ENCODE measurements at regions not wholly inside any gene's neighbourhood (a gene's known extent, or its start where the extent isn't known, plus 50 kb on each side); places are given as distances from the start of the nearest gene placed in this dataset.
A peak's percentile ranks its signal among the peaks of the same experiment; 100 is the strongest.

DNA sequence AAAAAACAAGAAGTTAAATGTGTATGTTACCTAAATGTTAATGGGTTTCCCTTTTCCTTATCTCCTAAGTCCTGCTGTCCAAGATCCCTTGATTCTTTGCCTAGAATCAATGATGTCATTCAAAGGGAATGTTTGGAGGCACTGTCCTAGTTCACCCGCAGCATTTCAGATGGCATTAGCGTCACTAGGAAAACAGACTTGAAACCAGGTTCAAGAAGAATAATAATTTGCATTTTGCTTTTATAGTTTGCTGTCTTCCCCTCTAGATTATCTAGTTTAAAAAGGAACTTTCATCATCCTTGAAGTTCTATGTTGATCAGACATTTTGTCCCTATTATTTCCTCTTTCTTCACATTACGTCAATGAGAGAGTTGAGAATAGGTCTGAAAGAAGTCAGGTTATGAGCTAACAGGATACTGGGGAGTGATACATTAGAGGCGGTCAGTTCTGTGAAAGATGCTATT lies 234.1 kb upstream of the PGRMC2 start:
- H3K9ac ChIP-seq (ENCODE audit: low read length) = peak overlapping the region; percentile 1
- no peaks in the 10 kb centered on the region for H3K9me3 ChIP-seq (ENCODE audit: control insufficient read depth, low read length)
- DNase-seq (ENCODE audit: low read depth) = no peak
- H3K36me3 ChIP-seq (ENCODE audit: control insufficient read depth, insufficient read depth, low read length, severe bottlenecking) = no peaks in the 10 kb centered on the region
- H3K4me3 ChIP-seq (ENCODE audit: low read length) = no peak overlapping the region
- H3K27me3 ChIP-seq (replicated peaks; ENCODE audit: control insufficient read depth, insufficient read depth, low read length) = no peaks in the 10 kb centered on the region
- H3K4me1 ChIP-seq (ENCODE audit: control insufficient read depth, insufficient read depth, low read length) = peaks cover 70% of the 10 kb centered on the region

DNA sequence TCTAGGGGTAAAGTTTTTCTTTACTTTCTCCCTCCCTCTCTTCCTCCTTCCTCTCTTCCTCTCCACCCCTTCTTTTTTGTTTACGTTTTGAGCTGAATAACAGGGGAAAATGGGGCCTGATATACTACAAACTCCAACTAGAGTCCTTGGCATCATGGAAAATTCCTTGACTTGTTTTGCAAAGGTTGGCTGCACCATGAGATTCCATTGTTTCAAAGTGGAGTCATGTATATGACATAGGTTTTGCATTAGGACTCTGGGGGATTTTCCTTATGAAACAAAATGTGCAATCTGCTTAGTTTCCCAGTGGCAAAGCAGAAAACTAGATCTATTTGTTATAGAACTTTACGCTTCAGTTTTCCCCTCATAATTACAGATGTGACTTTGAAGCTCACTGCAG lies 233.5 kb upstream of the PGRMC2 start:
- peak; percentile 66 for DNase-seq (ENCODE audit: low read depth)
- Histone ChIP-seq H3K27me3 (replicated peaks; ENCODE audit: control insufficient read depth, insufficient read depth, low read length) (no peaks in the 10 kb centered on the region), H3K36me3 (ENCODE audit: control insufficient read depth, insufficient read depth, low read length, severe bottlenecking) (no peaks in the 10 kb centered on the region), H3K9ac (ENCODE audit: low read length) (no peak overlapping the region), H3K9me3 (ENCODE audit: control insufficient read depth, low read length) (no peaks in the 10 kb centered on the region), H3K4me3 (ENCODE audit: low read length) (no peak overlapping the region), H3K4me1 (ENCODE audit: control insufficient read depth, insufficient read depth, low read length) (peaks cover 70% of the 10 kb centered on the region)

DNA sequence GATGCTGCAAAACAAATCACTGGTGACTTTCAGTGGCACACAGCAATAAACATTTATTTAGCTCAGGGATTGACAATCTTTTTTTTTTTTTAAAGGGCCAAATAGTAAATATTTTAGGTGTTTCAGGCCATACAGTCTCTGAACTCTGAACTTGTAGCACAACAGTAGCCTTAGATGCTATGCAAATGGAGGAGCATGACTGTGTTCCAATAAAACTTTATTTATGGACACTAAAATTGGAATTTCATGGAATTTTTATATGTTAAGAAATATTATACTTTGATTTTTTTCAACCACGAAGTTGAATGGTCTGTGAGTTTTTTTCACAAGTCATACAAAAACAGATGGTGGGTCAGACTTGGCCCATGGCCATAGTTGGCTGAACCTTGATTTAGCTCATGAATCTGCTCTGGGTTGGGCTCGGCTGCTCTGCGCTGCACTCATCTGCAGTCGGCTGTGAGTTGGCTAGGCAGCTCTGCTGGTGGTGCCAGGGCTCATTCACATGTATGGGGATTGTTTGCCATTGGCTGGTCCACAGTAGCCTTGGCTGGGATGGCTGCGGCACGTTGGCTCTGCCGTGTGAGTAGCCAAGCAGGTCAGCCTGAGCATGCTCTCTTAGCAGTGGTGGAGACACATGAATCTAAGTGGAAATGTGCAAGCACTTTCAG lies 231.7 kb upstream of the PGRMC2 start:
- Histone ChIP-seq H3K9ac (ENCODE audit: low read length) (peak overlapping the region; percentile 65), H3K9me3 (ENCODE audit: control insufficient read depth, low read length) (no peaks in the 10 kb centered on the region), H3K4me1 (ENCODE audit: control insufficient read depth, insufficient read depth, low read length) (peaks cover 57% of the 10 kb centered on the region), H3K4me3 (ENCODE audit: low read length) (no peak overlapping the region), H3K36me3 (ENCODE audit: control insufficient read depth, insufficient read depth, low read length, severe bottlenecking) (no peaks in the 10 kb centered on the region), H3K27me3 (replicated peaks; ENCODE audit: control insufficient read depth, insufficient read depth, low read length) (no peaks in the 10 kb centered on the region)
- DNase-seq (ENCODE audit: low read depth) = no peak

DNA sequence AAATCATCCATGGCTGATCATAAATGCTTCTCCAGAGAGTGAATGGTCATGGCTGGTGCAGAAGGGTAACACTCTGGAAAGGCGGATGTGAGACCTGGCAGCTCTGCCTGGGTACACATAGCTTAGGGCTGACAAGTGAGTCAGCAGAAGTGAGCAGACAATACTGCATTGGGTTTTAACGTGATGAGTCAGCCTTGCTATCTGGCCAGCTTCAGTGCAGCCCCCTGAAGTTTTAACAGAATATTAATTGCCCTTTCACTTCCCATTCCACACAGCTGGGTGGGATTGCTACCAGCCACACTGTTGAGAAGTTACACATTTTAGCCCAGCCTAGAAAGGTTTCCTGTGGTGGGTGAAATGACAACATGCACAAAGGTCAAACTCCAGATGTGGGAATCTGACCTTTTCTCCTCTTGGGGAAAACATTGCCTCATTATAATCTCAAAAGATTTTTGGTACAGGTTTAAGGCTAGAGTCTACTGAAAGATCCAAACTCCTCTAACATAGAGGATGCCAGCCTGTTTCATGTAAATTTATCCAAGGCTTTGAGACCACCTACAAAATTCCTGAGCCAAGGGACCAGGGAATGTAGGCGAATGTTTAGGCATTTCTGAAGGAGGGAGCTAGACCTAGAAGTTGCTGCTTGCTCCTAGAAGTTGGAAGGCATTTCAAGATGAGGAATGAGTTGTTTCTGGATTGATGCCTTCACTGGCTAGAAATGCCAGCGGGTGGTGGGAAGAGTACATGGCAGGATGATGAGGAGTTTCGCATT lies 230.3 kb upstream of the PGRMC2 start:
- no peaks in the 10 kb centered on the region for H3K9me3 ChIP-seq (ENCODE audit: control insufficient read depth, low read length)
- DNase-seq (ENCODE audit: low read depth) = peak; percentile 91
- H3K4me1 ChIP-seq (ENCODE audit: control insufficient read depth, insufficient read depth, low read length) = peaks cover 65% of the 10 kb centered on the region
- peak overlapping the region; percentile 65 for H3K9ac ChIP-seq (ENCODE audit: low read length)
- H3K36me3 ChIP-seq (ENCODE audit: control insufficient read depth, insufficient read depth, low read length, severe bottlenecking) = no peaks in the 10 kb centered on the region
- H3K27me3 ChIP-seq (replicated peaks; ENCODE audit: control insufficient read depth, insufficient read depth, low read length) = no peaks in the 10 kb centered on the region
- H3K4me3 ChIP-seq (ENCODE audit: low read length) = peak overlapping the region; percentile 8

- peak; percentile 85 for DNase-seq (ENCODE audit: low read depth)
- Histone ChIP-seq H3K27me3 (replicated peaks; ENCODE audit: control insufficient read depth, insufficient read depth, low read length) (no peaks in the 10 kb centered on the region), H3K9ac (ENCODE audit: low read length) (peak overlapping the region; percentile 65), H3K9me3 (ENCODE audit: control insufficient read depth, low read length) (no peaks in the 10 kb centered on the region), H3K4me1 (ENCODE audit: control insufficient read depth, insufficient read depth, low read length) (peaks cover 68% of the 10 kb centered on the region), H3K36me3 (ENCODE audit: control insufficient read depth, insufficient read depth, low read length, severe bottlenecking) (no peaks in the 10 kb centered on the region), H3K4me3 (ENCODE audit: low read length) (peak overlapping the region; percentile 8)
Measured at GRCh38 chr4:128517096-128517738, 229.6 kb upstream of the PGRMC2 start.

- no peaks in the 10 kb centered on the region for H3K36me3 ChIP-seq (ENCODE audit: control insufficient read depth, insufficient read depth, low read length, severe bottlenecking)
- no peak overlapping the region for H3K4me3 ChIP-seq (ENCODE audit: low read length)
- peak; percentile 87 for DNase-seq (ENCODE audit: low read depth)
- H3K9me3 ChIP-seq (ENCODE audit: control insufficient read depth, low read length) = no peaks in the 10 kb centered on the region
- H3K4me1 ChIP-seq (ENCODE audit: control insufficient read depth, insufficient read depth, low read length) = peaks cover 60% of the 10 kb centered on the region
- peak overlapping the region; percentile 65 for H3K9ac ChIP-seq (ENCODE audit: low read length)
- no peaks in the 10 kb centered on the region for H3K27me3 ChIP-seq (replicated peaks; ENCODE audit: control insufficient read depth, insufficient read depth, low read length)
Measured at GRCh38 chr4:128516301-128516969, 228.8 kb upstream of the PGRMC2 start.

DNA sequence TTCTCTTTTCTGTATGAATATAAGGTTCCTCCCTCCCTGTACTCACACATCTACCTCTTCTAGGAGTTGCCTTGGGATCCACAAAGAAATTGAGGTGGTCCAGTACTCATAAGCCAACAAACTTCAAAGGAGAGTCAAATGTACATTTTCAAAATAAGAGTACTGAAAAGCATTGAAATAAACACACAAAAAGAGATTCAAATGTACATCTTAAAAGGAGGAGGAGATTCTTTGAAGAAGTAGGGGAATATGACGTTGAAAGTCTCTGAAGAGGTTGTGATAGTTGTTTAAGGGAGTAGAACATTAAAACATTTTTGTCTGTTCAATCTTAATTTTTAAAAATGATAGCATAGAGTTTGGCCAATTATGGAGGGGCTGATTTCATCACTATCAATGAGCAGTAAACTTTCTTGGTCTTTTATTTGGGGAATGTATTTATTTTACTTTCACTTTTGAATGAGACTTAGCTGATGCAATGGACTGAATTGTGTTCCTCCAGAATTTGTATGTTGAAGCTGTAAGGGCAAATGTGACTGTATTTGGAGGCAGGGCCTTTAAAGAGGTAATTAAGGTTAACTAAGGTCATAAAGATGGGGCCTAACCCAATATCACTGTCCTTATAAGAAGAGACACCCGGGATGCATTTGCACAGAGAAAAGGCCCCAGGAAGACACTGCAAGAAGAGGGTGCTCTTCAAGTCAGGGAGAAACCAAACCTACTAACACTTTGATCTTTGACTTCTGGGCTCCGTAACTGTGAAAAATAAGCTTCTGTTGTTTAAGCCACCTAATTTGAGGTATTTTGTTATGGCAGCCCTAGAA lies 226.3 kb upstream of the PGRMC2 start:
- Histone ChIP-seq H3K4me3 (ENCODE audit: low read length) (peak overlapping the region; percentile 35), H3K4me1 (ENCODE audit: control insufficient read depth, insufficient read depth, low read length) (peaks cover 47% of the 10 kb centered on the region), H3K36me3 (ENCODE audit: control insufficient read depth, insufficient read depth, low read length, severe bottlenecking) (no peaks in the 10 kb centered on the region), H3K9me3 (ENCODE audit: control insufficient read depth, low read length) (no peaks in the 10 kb centered on the region), H3K27me3 (replicated peaks; ENCODE audit: control insufficient read depth, insufficient read depth, low read length) (no peaks in the 10 kb centered on the region), H3K9ac (ENCODE audit: low read length) (no peak overlapping the region)
- DNase-seq (ENCODE audit: low read depth) = peak; percentile 77

DNA sequence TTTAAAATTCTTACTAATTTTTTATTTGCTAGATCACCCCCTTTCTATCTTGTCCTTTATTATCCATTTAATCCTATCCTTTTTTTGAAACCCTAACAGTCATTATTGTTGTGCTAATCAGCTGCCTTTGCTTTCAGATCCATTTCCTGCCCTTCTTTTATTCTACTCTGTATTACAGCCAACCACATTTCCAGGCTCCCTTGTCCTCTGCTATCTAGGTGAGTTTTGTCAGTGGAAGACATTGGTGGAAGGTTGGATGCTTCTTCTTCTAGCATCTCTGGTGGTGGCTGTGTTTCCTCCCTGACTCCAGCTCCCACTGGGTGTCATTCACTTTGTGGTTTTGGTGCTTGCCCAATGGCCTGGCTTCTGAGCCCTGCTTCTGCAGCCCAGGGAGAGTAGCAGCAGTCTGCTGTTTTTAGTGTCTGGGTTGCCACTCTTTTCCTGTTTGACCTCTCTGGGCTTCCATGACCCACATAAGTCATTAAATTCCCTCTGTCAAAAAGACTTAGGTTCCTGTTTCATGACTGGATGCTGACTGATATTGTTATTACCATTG lies 225.2 kb upstream of the PGRMC2 start:
- no peak overlapping the region for H3K9ac ChIP-seq (ENCODE audit: low read length)
- H3K4me3 ChIP-seq (ENCODE audit: low read length) = no peak overlapping the region
- H3K36me3 ChIP-seq (ENCODE audit: control insufficient read depth, insufficient read depth, low read length, severe bottlenecking) = no peaks in the 10 kb centered on the region
- no peak for DNase-seq (ENCODE audit: low read depth)
- H3K27me3 ChIP-seq (replicated peaks; ENCODE audit: control insufficient read depth, insufficient read depth, low read length) = no peaks in the 10 kb centered on the region
- H3K9me3 ChIP-seq (ENCODE audit: control insufficient read depth, low read length) = no peaks in the 10 kb centered on the region
- H3K4me1 ChIP-seq (ENCODE audit: control insufficient read depth, insufficient read depth, low read length) = peaks cover 37% of the 10 kb centered on the region

- Histone ChIP-seq H3K36me3 (ENCODE audit: control insufficient read depth, insufficient read depth, low read length, severe bottlenecking) (no peaks in the 10 kb centered on the region), H3K9me3 (ENCODE audit: control insufficient read depth, low read length) (no peaks in the 10 kb centered on the region)
Measured at GRCh38 chr4:128512161-128512560, 224.5 kb upstream of the PGRMC2 start.

DNA sequence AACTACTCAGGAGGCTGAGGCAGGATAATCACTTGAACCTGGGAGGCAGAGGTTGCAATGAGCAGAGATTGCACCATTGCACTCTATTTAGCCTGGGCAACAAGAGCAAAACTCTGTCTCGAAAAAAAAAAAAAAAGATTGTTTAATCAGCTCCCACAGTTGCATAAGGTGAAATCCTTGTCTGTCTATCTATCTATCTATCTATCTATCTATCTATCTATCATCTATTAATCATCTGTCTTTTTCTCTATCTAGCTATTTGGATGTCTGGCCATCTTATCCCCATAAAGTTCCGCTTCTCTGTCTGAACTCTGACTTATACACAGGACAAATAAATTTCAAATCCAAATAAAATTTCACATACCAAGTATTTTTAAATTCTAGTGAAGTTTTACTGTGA lies 223.2 kb upstream of the PGRMC2 start:
- Histone ChIP-seq H3K9ac (ENCODE audit: low read length) (no peak overlapping the region), H3K4me3 (ENCODE audit: low read length) (no peak overlapping the region), H3K9me3 (ENCODE audit: control insufficient read depth, low read length) (no peaks in the 10 kb centered on the region), H3K36me3 (ENCODE audit: control insufficient read depth, insufficient read depth, low read length, severe bottlenecking) (no peaks in the 10 kb centered on the region), H3K27me3 (replicated peaks; ENCODE audit: control insufficient read depth, insufficient read depth, low read length) (no peaks in the 10 kb centered on the region), H3K4me1 (ENCODE audit: control insufficient read depth, insufficient read depth, low read length) (peaks cover 17% of the 10 kb centered on the region)
- DNase-seq (ENCODE audit: low read depth) = no peak

More at GRCh38 chr4:128512161-128512560, 224.5 kb upstream of the PGRMC2 start:
- Histone ChIP-seq H3K9ac (ENCODE audit: low read length) (no peak overlapping the region), H3K4me3 (ENCODE audit: low read length) (no peak overlapping the region), H3K27me3 (replicated peaks; ENCODE audit: control insufficient read depth, insufficient read depth, low read length) (no peaks in the 10 kb centered on the region), H3K4me1 (ENCODE audit: control insufficient read depth, insufficient read depth, low read length) (peaks cover 30% of the 10 kb centered on the region)
- DNase-seq (ENCODE audit: low read depth) = peak; percentile 69

Measured in adipocyte (in vitro differentiated cells).